PC-3 (cell line): ENCODE measurements at regions not wholly inside any gene's neighbourhood (a gene's known extent, or its start where the extent isn't known, plus 50 kb on each side); places are given as distances from the start of the nearest gene placed in this dataset.

Experiments
- ATAC-seq: fragments of 200-7000 bp; cut with Tn5 transposase; 2 replicates; pipeline ENCODE4 v1.9.1; 2020; ENCODE audit warnings: mild to moderate bottlenecking, moderate library complexity
- BruUV-seq: library from RNA; stranded (reverse); fragments of 400-500 nt; replicated peaks from 2 replicates; lab custom pipeline; 2021; lab: Mats Ljungman, UMichigan
- CTCF ChIA-PET: fragments of 300-600 bp; sonication (Branson Sonifier 250); formaldehyde crosslinking; loops from one replicate; lab custom pipeline; 2022; ENCODE audit warnings: antibody characterized with exemption; lab: Charles Lee
- POLR2A ChIA-PET: fragments of 300-600 bp; sonication (Branson Sonifier 250); formaldehyde crosslinking; loops from one replicate; lab custom pipeline; 2022; ENCODE audit warnings: antibody characterized with exemption; ENCODE audit not compliant: unreplicated experiment; lab: Charles Lee
- DNase-seq: peaks from one replicate; pipeline ENCODE4 v3.0.0-alpha.2; 2015
- H2AFZ ChIP-seq: fragments of 300-600 bp; sonication (generic); 2 replicates; pipeline ENCODE4 v1.6.0; 2016; ENCODE audit warnings: antibody characterized with exemption, low read length
- H3F3A ChIP-seq: fragments of 300-600 bp; sonication (generic); one replicate; pipeline ENCODE4 v1.6.0; 2017; ENCODE audit warnings: antibody characterized with exemption, low read length, control low read depth, mild to moderate bottlenecking; ENCODE audit not compliant: unreplicated experiment
- H3K27ac ChIP-seq: fragments of 300-600 bp; sonication (generic); 2 replicates; pipeline ENCODE4 v1.5.1; 2016; ENCODE audit warnings: mild to moderate bottlenecking, low read length
- H3K27me3 ChIP-seq: fragments of 300-600 bp; sonication (generic); 2 replicates; pipeline ENCODE4 v1.6.1; 2016; ENCODE audit warnings: low read length, mixed read lengths
- H3K36me3 ChIP-seq: fragments of 300-600 bp; sonication (generic); 2 replicates; pipeline ENCODE4 v1.6.1; 2016; ENCODE audit warnings: low read depth, mixed run types, low read length, mixed read lengths
- H3K4me1 ChIP-seq: fragments of 300-600 bp; sonication (generic); 2 replicates; pipeline ENCODE4 v1.5.1; 2016; ENCODE audit warnings: low read length; ENCODE audit not compliant: insufficient read depth
- H3K4me2 ChIP-seq: fragments of 300-600 bp; sonication (generic); 2 replicates; pipeline ENCODE4 v1.6.0; 2016; ENCODE audit warnings: low read length
- H3K4me3 ChIP-seq: fragments of 300-600 bp; sonication (generic); 2 replicates; pipeline ENCODE4 v1.5.1; 2016; ENCODE audit warnings: mild to moderate bottlenecking, low read length, mixed read lengths
- H3K79me2 ChIP-seq: fragments of 300-600 bp; sonication (generic); 2 replicates; pipeline ENCODE4 v1.6.1; 2017; ENCODE audit warnings: low read length, mixed read lengths
- H3K9ac ChIP-seq: fragments of 300-600 bp; sonication (generic); 2 replicates; pipeline ENCODE4 v1.6.0; 2016; ENCODE audit warnings: mild to moderate bottlenecking, low read length
- H3K9me2 ChIP-seq: fragments of 300-600 bp; sonication (generic); replicated peaks from 2 replicates; pipeline ENCODE4 v1.6.1; 2016; ENCODE audit warnings: mixed run types, low read length, mixed read lengths
- H3K9me3 ChIP-seq: fragments of 300-600 bp; sonication (generic); 2 replicates; pipeline ENCODE4 v1.6.1; 2016; ENCODE audit warnings: low read length, mixed read lengths
- H4K20me1 ChIP-seq: fragments of 300-600 bp; sonication (generic); 2 replicates; pipeline ENCODE4 v1.6.1; 2016; ENCODE audit warnings: low read length, mixed read lengths
- EZH2 ChIP-seq: fragments of 300-600 bp; sonication (generic); IDR thresholded peaks from one replicate; pipeline ENCODE4 v1.6.1; 2017; ENCODE audit warnings: antibody characterized with exemption, mild to moderate bottlenecking, low read length; ENCODE audit not compliant: unreplicated experiment
- EZH2phosphoT487 ChIP-seq: fragments of 300-600 bp; sonication (generic); IDR thresholded peaks from 2 replicates; pipeline ENCODE4 v1.6.1; 2018; ENCODE audit warnings: mild to moderate bottlenecking, antibody characterized with exemption, low read length, borderline replicate concordance
- intact Hi-C: fragments of 100-400 bp; cut with micrococcal nuclease; formaldehyde crosslinking; loops from 2 replicates; pipeline ENCODE4 v1.9.0; 2023
- TF ChIP-seq, protein P1 (sequence below): fragments of 300-600 bp; sonication (generic); conservative IDR thresholded peaks from 2 replicates; pipeline ENCODE4 v1.5.1; 2017; ENCODE audit warnings: antibody characterized with exemption, low read depth, mild to moderate bottlenecking, low read length

DNA sequence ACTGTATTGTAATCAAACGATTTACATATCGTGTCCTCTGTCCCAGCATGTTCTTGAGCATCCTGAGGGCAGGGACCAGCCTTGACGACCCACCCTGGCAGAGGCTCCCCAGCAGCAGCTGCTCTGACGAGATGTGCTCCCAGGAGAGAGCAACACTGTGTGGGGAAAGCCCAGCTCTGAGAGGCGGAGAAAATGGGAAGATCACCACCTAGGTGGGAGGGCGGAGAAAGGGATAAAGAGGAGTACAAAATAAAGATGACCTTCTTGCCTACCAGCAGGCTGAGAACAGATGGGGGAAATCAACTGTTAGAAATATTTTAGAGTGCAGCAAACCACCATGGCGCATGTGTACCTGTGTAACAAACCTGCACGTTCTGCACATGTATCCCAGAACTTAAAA, 71.5 kb upstream of the CAPRIN2 start:
- no peak overlapping the region for H3K27ac ChIP-seq
- no peak overlapping the region for H3K9ac ChIP-seq
- ATAC-seq (no peak), DNase-seq (no peak)
- no peaks in the 10 kb centered on the region for H3K79me2 ChIP-seq
- no peak overlapping the region for H3K4me2 ChIP-seq
- POLR2A ChIA-PET, result no interaction called here
- H3K9me2 ChIP-seq, result no peaks in the 10 kb centered on the region
- no peak overlapping the region for H2AFZ ChIP-seq
- TF ChIP-seq EZH2phosphoT487 (no peak), EZH2 (no peak)
- TF ChIP-seq, protein P1, sequence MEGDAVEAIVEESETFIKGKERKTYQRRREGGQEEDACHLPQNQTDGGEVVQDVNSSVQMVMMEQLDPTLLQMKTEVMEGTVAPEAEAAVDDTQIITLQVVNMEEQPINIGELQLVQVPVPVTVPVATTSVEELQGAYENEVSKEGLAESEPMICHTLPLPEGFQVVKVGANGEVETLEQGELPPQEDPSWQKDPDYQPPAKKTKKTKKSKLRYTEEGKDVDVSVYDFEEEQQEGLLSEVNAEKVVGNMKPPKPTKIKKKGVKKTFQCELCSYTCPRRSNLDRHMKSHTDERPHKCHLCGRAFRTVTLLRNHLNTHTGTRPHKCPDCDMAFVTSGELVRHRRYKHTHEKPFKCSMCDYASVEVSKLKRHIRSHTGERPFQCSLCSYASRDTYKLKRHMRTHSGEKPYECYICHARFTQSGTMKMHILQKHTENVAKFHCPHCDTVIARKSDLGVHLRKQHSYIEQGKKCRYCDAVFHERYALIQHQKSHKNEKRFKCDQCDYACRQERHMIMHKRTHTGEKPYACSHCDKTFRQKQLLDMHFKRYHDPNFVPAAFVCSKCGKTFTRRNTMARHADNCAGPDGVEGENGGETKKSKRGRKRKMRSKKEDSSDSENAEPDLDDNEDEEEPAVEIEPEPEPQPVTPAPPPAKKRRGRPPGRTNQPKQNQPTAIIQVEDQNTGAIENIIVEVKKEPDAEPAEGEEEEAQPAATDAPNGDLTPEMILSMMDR, result no peak
- no peaks in the 10 kb centered on the region for H3K36me3 ChIP-seq
- no peak overlapping the region for H3K4me3 ChIP-seq
- no TSS peak for BruUV-seq
- no peaks in the 10 kb centered on the region for H4K20me1 ChIP-seq
- H3K4me1 ChIP-seq, result no peaks in the 10 kb centered on the region
- H3F3A ChIP-seq, result no peaks in the 10 kb centered on the region
- H3K9me3 ChIP-seq, result no peaks in the 10 kb centered on the region
- CTCF ChIA-PET, result no interaction called here
- intact Hi-C loops, result no loop called here
- H3K27me3 ChIP-seq, result no peaks in the 10 kb centered on the region

DNA sequence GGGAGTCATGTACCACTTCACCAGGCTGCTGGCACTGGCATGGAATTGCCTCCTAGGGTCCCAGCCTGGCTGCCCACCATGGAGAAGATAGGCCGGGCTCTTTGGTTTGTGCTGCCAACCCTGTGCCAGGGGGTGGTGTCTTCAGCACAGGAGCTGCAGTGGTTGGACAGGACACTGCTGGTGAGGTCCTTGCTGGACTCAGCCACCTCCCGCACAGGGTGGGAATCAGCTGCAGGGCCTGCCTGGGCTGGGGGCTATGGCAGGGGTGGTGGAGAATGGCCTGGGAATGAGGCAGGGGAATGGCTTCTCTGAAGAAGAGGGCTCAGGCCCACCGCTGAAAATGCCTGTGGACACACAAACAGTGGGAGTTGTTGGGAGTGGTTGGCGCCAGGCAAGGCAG, 70.6 kb upstream of the CAPRIN2 start:
- H3K36me3 ChIP-seq, result no peaks in the 10 kb centered on the region
- ATAC-seq (no peak), DNase-seq (no peak)
- H3K9me3 ChIP-seq, result no peaks in the 10 kb centered on the region
- H3K4me3 ChIP-seq, result no peak overlapping the region
- H3K27me3 ChIP-seq, result no peaks in the 10 kb centered on the region
- H3F3A ChIP-seq, result no peaks in the 10 kb centered on the region
- no peak for TF ChIP-seq EZH2
- TF ChIP-seq, protein P1, result no peak
- no peak for TF ChIP-seq EZH2phosphoT487
- POLR2A ChIA-PET, result no interaction called here
- no peak overlapping the region for H3K4me2 ChIP-seq
- intact Hi-C loops, result no loop called here
- H4K20me1 ChIP-seq, result no peaks in the 10 kb centered on the region
- H3K9me2 ChIP-seq, result no peaks in the 10 kb centered on the region
- no peaks in the 10 kb centered on the region for H3K79me2 ChIP-seq
- no peak overlapping the region for H3K9ac ChIP-seq
- H3K4me1 ChIP-seq, result no peaks in the 10 kb centered on the region
- BruUV-seq, result no TSS peak
- H2AFZ ChIP-seq, result no peak overlapping the region
- no peak overlapping the region for H3K27ac ChIP-seq
- CTCF ChIA-PET, result no interaction called here

DNA sequence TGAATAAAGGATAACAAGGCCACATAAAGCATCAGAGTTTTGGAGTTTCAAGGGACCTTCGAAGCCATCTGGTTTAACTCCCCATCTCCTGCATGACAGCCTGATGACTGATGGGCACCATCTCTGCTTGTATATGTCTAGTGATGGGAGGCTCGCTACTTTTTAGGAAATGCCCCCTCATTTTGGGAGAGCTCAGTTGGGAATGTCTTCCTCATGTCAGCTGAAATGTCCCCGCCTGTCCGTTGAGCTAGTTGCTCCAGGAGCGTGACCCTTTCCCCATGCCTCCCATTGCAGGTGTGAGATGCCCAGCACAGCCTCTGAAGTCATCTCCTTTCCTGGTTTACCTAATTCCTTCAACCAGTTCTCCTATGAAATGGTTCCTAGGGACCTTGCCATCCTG, 69.6 kb upstream of the CAPRIN2 start:
- Histone ChIP-seq H3K36me3 (no peaks in the 10 kb centered on the region), H3K4me3 (no peak overlapping the region), H3K27me3 (no peaks in the 10 kb centered on the region), H3K9me3 (no peaks in the 10 kb centered on the region), H4K20me1 (no peaks in the 10 kb centered on the region), H3K9me2 (no peaks in the 10 kb centered on the region), H3K27ac (no peak overlapping the region), H2AFZ (no peak overlapping the region), H3K9ac (no peak overlapping the region), H3K4me1 (no peaks in the 10 kb centered on the region), H3F3A (no peaks in the 10 kb centered on the region), H3K79me2 (no peaks in the 10 kb centered on the region), H3K4me2 (no peak overlapping the region)
- no peak for ATAC-seq
- TF ChIP-seq EZH2 (no peak), EZH2phosphoT487 (no peak)
- TF ChIP-seq, protein P1, result no peak
- POLR2A ChIA-PET, result no interaction called here
- intact Hi-C loops, result no loop called here
- DNase-seq, result no peak
- no TSS peak for BruUV-seq
- CTCF ChIA-PET, result no interaction called here
